ENCODE measurements at regions not wholly inside any gene's neighbourhood (a gene's known extent, or its start where the extent isn't known, plus 50 kb on each side); places are given as distances from the start of the nearest gene placed in this dataset.

- no peak overlapping the region for H3K4me2 ChIP-seq (ENCODE audit: low read length)
- H3K36me3 ChIP-seq (ENCODE audit: insufficient read depth, low read length) = no peaks in the 10 kb centered on the region
- no peak overlapping the region for H3K4me3 ChIP-seq (ENCODE audit: insufficient read depth, low read depth, low read length)
- H3K9me3 ChIP-seq (ENCODE audit: insufficient read depth, low read depth, low read length) = no peaks in the 10 kb centered on the region
- no peaks in the 10 kb centered on the region for H3K36me3 Mint-ChIP-seq (ENCODE audit: low read depth, unreplicated experiment)
- no peaks in the 10 kb centered on the region for H3K4me1 Mint-ChIP-seq (ENCODE audit: low read depth, unreplicated experiment)
- H3K4me1 ChIP-seq (ENCODE audit: insufficient read depth, low read length) = no peaks in the 10 kb centered on the region
- no peak for TF ChIP-seq CTCF (IDR thresholded peaks at IDR 0.05; ENCODE audit: insufficient read depth, low read depth, low read length)
- no peak for TF ChIP-seq EZH2 (IDR thresholded peaks at IDR 0.05; ENCODE audit: insufficient read depth, low read length)
- no peak overlapping the region for H3K27ac Mint-ChIP-seq (ENCODE audit: unreplicated experiment)
- no peaks in the 10 kb centered on the region for H4K20me1 ChIP-seq (ENCODE audit: insufficient read depth, low read length)
- H3K4me3 Mint-ChIP-seq (ENCODE audit: unreplicated experiment) = no peak overlapping the region
- peaks cover 55% of the 10 kb centered on the region for H3K27me3 Mint-ChIP-seq (ENCODE audit: low read depth, unreplicated experiment)
- H3K9ac ChIP-seq (ENCODE audit: low read length) = no peak overlapping the region
- DNase-seq (ENCODE audit: low read depth) = no peak
- FAIRE-seq = no peak
- H3K9me3 Mint-ChIP-seq (ENCODE audit: unreplicated experiment) = peaks cover 2% of the 10 kb centered on the region
- H3K79me2 ChIP-seq (ENCODE audit: insufficient read depth, low read length) = no peaks in the 10 kb centered on the region
- H3K27ac ChIP-seq (ENCODE audit: low read depth, low read length) = no peak overlapping the region
- no peak overlapping the region for H2AFZ ChIP-seq (ENCODE audit: low read depth, low read length)
- H3K27me3 ChIP-seq (ENCODE audit: insufficient read depth, low read length) = peaks cover 14% of the 10 kb centered on the region
These were observed 252.4 kb downstream of the IRF8 start for GRCh38 chr16:86151239-86151851.

- Histone ChIP-seq H3K9ac (ENCODE audit: low read length) (no peak overlapping the region), H3K4me1 (ENCODE audit: insufficient read depth, low read length) (no peaks in the 10 kb centered on the region), H3K36me3 (ENCODE audit: insufficient read depth, low read length) (no peaks in the 10 kb centered on the region), H2AFZ (ENCODE audit: low read depth, low read length) (no peak overlapping the region), H3K4me3 (ENCODE audit: insufficient read depth, low read depth, low read length) (no peak overlapping the region), H3K9me3 (ENCODE audit: insufficient read depth, low read depth, low read length) (no peaks in the 10 kb centered on the region), H3K4me2 (ENCODE audit: low read length) (no peak overlapping the region), H3K27ac (ENCODE audit: low read depth, low read length) (no peak overlapping the region), H3K27me3 (ENCODE audit: insufficient read depth, low read length) (peaks cover 12% of the 10 kb centered on the region), H4K20me1 (ENCODE audit: insufficient read depth, low read length) (no peaks in the 10 kb centered on the region), H3K79me2 (ENCODE audit: insufficient read depth, low read length) (no peaks in the 10 kb centered on the region)
- FAIRE-seq (no peak), DNase-seq (ENCODE audit: low read depth) (no peak)
- peaks cover 38% of the 10 kb centered on the region for H3K27me3 Mint-ChIP-seq (ENCODE audit: low read depth, unreplicated experiment)
- no peaks in the 10 kb centered on the region for H3K36me3 Mint-ChIP-seq (ENCODE audit: low read depth, unreplicated experiment)
- H3K4me3 Mint-ChIP-seq (ENCODE audit: unreplicated experiment) = no peak overlapping the region
- TF ChIP-seq CTCF (IDR thresholded peaks at IDR 0.05; ENCODE audit: insufficient read depth, low read depth, low read length) (no peak), EZH2 (IDR thresholded peaks at IDR 0.05; ENCODE audit: insufficient read depth, low read length) (no peak)
- H3K9me3 Mint-ChIP-seq (ENCODE audit: unreplicated experiment) = peaks cover 4% of the 10 kb centered on the region
- H3K4me1 Mint-ChIP-seq (ENCODE audit: low read depth, unreplicated experiment) = no peaks in the 10 kb centered on the region
- no peak overlapping the region for H3K27ac Mint-ChIP-seq (ENCODE audit: unreplicated experiment)
These were observed 257.2 kb downstream of the IRF8 start for GRCh38 chr16:86156155-86156554.

GRCh38 chr16:86157616-86158247, 258.8 kb downstream of the IRF8 start:
- Histone ChIP-seq H3K27me3 (ENCODE audit: insufficient read depth, low read length) (peaks cover 14% of the 10 kb centered on the region), H4K20me1 (ENCODE audit: insufficient read depth, low read length) (no peaks in the 10 kb centered on the region), H3K4me1 (ENCODE audit: insufficient read depth, low read length) (no peaks in the 10 kb centered on the region), H3K36me3 (ENCODE audit: insufficient read depth, low read length) (no peaks in the 10 kb centered on the region), H3K4me3 (ENCODE audit: insufficient read depth, low read depth, low read length) (no peak overlapping the region), H3K79me2 (ENCODE audit: insufficient read depth, low read length) (no peaks in the 10 kb centered on the region), H3K4me2 (ENCODE audit: low read length) (no peak overlapping the region), H3K9ac (ENCODE audit: low read length) (no peak overlapping the region), H3K27ac (ENCODE audit: low read depth, low read length) (no peak overlapping the region), H3K9me3 (ENCODE audit: insufficient read depth, low read depth, low read length) (no peaks in the 10 kb centered on the region), H2AFZ (ENCODE audit: low read depth, low read length) (no peak overlapping the region)
- DNase-seq (ENCODE audit: low read depth) = peak; percentile 10
- Mint-ChIP-seq H3K9me3 (ENCODE audit: unreplicated experiment) (peaks cover 4% of the 10 kb centered on the region), H3K4me3 (ENCODE audit: unreplicated experiment) (no peak overlapping the region), H3K27me3 (ENCODE audit: low read depth, unreplicated experiment) (peaks cover 29% of the 10 kb centered on the region), H3K36me3 (ENCODE audit: low read depth, unreplicated experiment) (no peaks in the 10 kb centered on the region), H3K27ac (ENCODE audit: unreplicated experiment) (peak overlapping the region; percentile 18), H3K4me1 (ENCODE audit: low read depth, unreplicated experiment) (no peaks in the 10 kb centered on the region)
- TF ChIP-seq CTCF (IDR thresholded peaks at IDR 0.05; ENCODE audit: insufficient read depth, low read depth, low read length) (no peak), EZH2 (IDR thresholded peaks at IDR 0.05; ENCODE audit: insufficient read depth, low read length) (no peak)
- no peak for FAIRE-seq

Measured in astrocyte (in vitro differentiated cells and primary cell).